ENCODE measurements at regions not wholly inside any gene's neighbourhood (a gene's known extent, or its start where the extent isn't known, plus 50 kb on each side); places are given as distances from the start of the nearest gene placed in this dataset.

GRCh38 chr12:88433997-88434703 lies 146.1 kb downstream of the KITLG start:
- peak overlapping the region in 1 of 4 donors; percentile 4 for H3K27ac ChIP-seq
- TF ChIP-seq POLR2AphosphoS5 (IDR thresholded peaks at IDR 0.05) (no peak), EP300 (IDR thresholded peaks at IDR 0.05) (no peak)
- H3K36me3 ChIP-seq, result no peaks in the 10 kb centered on the region
- H3K9me3 ChIP-seq, result peaks cover 0 to 2% (median 0%) of the 10 kb centered on the region in 4 donors
- no peaks in the 10 kb centered on the region for H3K27me3 ChIP-seq
- WGBS, 2 donors, result 62 to 83% methylated on average over 8 of the region's 8 CpGs
- H3K4me3 ChIP-seq, result no peak overlapping the region
- intact Hi-C loops (cut with DNase I), result loop anchor here (10.0 kb wide), 1 partner anchor 141 kb away; no protein-coding TSS in a partner anchor
- DNase-seq, result no peak
- H3K4me1 ChIP-seq, result peaks cover 0 to 38% (median 17%) of the 10 kb centered on the region in 4 donors

GRCh38 chr12:88435334-88436076 lies 144.8 kb downstream of the KITLG start:
- Histone ChIP-seq H3K27ac (peak overlapping the region; percentile 59 to 73 (median 68)), H3K4me1 (peaks cover 0 to 38% (median 17%) of the 10 kb centered on the region in 4 donors), H3K4me3 (no peak overlapping the region), H3K27me3 (no peaks in the 10 kb centered on the region), H3K36me3 (no peaks in the 10 kb centered on the region), H3K9me3 (peaks cover 0 to 3% (median 0%) of the 10 kb centered on the region in 4 donors)
- intact Hi-C loops (cut with DNase I), result loop anchor here (10.0 kb wide), 1 partner anchor 139 kb away; no protein-coding TSS in a partner anchor
- TF ChIP-seq POLR2AphosphoS5 (IDR thresholded peaks at IDR 0.05), result no peak
- TF ChIP-seq EP300 (IDR thresholded peaks at IDR 0.05), result no peak
- TF ChIP-seq CTCF (IDR thresholded peaks at IDR 0.05), result no peak
- no peak for TF ChIP-seq POLR2A (IDR thresholded peaks at IDR 0.05)
- 81 to 83% methylated on average over 4 of the region's 4 CpGs for WGBS, 2 donors
- DNase-seq, result no peak

- WGBS, 2 donors, result 91 to 93% methylated on average over 3 of the region's 3 CpGs
- Histone ChIP-seq H3K4me1 (peaks cover 0 to 29% (median 16%) of the 10 kb centered on the region in 4 donors), H3K9me3 (peaks cover 0 to 3% (median 0%) of the 10 kb centered on the region in 4 donors), H3K36me3 (no peaks in the 10 kb centered on the region), H3K27me3 (no peaks in the 10 kb centered on the region), H3K4me3 (no peak overlapping the region), H3K27ac (no peak overlapping the region)
- intact Hi-C loops (cut with DNase I), result loop anchor here (10.0 kb wide), 1 partner anchor 138 kb away; no protein-coding TSS in a partner anchor
- DNase-seq, result no peak
- TF ChIP-seq POLR2AphosphoS5 (IDR thresholded peaks at IDR 0.05), result no peak
Observed at GRCh38 chr12:88437226-88437625, 143.0 kb downstream of the KITLG start.

Small RNA genes in the stretch of these regions (small RNA-seq; reads per million reads assigned to genes)
- 0 reads per million in 3 donors for gene RF00019
